Chondrocyte (in vitro differentiated cells): ENCODE measurements at regions not wholly inside any gene's neighbourhood (a gene's known extent, or its start where the extent isn't known, plus 50 kb on each side); places are given as distances from the start of the nearest gene placed in this dataset.

Experiments used
- DNase-seq: peaks from one replicate; pipeline ENCODE4 v3.0.0; 2021; ENCODE audit warnings: mixed read lengths, low spot score
- H3K27ac Mint-ChIP-seq: one replicate; pipeline ENCODE4 v1.8.0; 2021; ENCODE audit warnings: mild to moderate bottlenecking, moderate library complexity, mixed read lengths; ENCODE audit not compliant: unreplicated experiment
- H3K27me3 Mint-ChIP-seq: 2 replicates; pipeline ENCODE4 v1.8.0; 2021; ENCODE audit warnings: low read depth, mixed read lengths
- H3K36me3 Mint-ChIP-seq: 2 replicates; pipeline ENCODE4 v1.8.0; 2021; ENCODE audit warnings: low read depth, mixed read lengths
- H3K4me1 Mint-ChIP-seq: 2 replicates; pipeline ENCODE4 v1.8.0; 2021; ENCODE audit warnings: low read depth, mild to moderate bottlenecking, mixed read lengths
- H3K4me3 Mint-ChIP-seq: one replicate; pipeline ENCODE4 v1.8.0; 2021; ENCODE audit warnings: mild to moderate bottlenecking, moderate library complexity, mixed read lengths; ENCODE audit not compliant: unreplicated experiment
- H3K9me3 Mint-ChIP-seq: 2 replicates; pipeline ENCODE4 v1.8.0; 2021; ENCODE audit warnings: low read depth, mixed read lengths
- TF ChIP-seq, protein P1 (sequence below): fragments of 200-600 bp; sonication (generic); IDR thresholded peaks from 2 replicates; pipeline ENCODE4 v1.5.0; 2021; ENCODE audit warnings: antibody characterized with exemption, mild to moderate bottlenecking, moderate library complexity

DNA sequence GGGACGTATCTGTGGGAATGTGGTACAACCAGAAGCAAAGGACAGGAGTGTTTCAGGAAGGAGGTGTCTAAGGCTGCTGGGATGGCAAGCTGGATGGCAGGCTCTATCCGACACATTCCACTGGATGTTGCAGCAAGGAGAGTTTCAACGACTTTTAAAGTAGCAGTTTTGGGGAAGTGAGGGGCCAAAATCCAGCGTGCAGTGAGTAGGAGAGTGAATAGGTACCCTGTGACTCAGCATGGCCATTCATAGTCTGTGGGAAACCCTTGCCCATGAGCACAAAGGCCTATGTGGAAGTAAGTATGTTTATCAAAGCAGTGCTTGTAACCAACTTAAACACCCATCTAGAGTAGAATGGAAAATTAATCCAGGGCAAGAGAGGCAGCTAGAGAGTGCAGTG is 664.7 kb downstream of the ACTL7B start:
- Mint-ChIP-seq H3K9me3 (peaks cover 2% of the 10 kb centered on the region), H3K4me1 (peaks cover 9% of the 10 kb centered on the region), H3K27me3 (peaks cover 16% of the 10 kb centered on the region), H3K4me3 (no peak overlapping the region), H3K27ac (no peak overlapping the region), H3K36me3 (no peaks in the 10 kb centered on the region)
- TF ChIP-seq, protein P1, sequence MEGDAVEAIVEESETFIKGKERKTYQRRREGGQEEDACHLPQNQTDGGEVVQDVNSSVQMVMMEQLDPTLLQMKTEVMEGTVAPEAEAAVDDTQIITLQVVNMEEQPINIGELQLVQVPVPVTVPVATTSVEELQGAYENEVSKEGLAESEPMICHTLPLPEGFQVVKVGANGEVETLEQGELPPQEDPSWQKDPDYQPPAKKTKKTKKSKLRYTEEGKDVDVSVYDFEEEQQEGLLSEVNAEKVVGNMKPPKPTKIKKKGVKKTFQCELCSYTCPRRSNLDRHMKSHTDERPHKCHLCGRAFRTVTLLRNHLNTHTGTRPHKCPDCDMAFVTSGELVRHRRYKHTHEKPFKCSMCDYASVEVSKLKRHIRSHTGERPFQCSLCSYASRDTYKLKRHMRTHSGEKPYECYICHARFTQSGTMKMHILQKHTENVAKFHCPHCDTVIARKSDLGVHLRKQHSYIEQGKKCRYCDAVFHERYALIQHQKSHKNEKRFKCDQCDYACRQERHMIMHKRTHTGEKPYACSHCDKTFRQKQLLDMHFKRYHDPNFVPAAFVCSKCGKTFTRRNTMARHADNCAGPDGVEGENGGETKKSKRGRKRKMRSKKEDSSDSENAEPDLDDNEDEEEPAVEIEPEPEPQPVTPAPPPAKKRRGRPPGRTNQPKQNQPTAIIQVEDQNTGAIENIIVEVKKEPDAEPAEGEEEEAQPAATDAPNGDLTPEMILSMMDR: no peak
- no peak for DNase-seq

DNA sequence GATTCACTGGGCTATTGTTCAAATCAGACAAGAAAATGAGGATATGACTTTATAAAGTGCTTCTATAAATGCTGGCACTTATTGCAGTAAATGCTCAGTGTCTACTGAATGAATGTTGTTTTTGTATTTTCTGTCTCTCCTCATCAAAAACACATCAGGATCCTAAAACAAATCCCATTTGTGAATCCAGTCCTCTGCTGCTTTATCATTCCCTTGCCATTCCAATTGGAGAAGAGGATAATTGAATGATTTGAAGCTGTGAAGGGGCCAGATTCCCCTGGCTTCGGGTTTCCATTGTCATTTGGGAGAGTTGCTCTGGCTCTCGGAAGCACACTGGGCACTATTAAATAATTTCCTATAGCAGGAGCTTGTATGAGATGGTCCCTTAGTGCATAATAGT is 666.8 kb downstream of the ACTL7B start:
- no peak for DNase-seq
- H3K4me1 Mint-ChIP-seq: peaks cover 17% of the 10 kb centered on the region
- peaks cover 15% of the 10 kb centered on the region for H3K27me3 Mint-ChIP-seq
- peaks cover 2% of the 10 kb centered on the region for H3K9me3 Mint-ChIP-seq
- H3K4me3 Mint-ChIP-seq: no peak overlapping the region
- TF ChIP-seq, protein P1: no peak
- no peak overlapping the region for H3K27ac Mint-ChIP-seq
- no peaks in the 10 kb centered on the region for H3K36me3 Mint-ChIP-seq

DNA sequence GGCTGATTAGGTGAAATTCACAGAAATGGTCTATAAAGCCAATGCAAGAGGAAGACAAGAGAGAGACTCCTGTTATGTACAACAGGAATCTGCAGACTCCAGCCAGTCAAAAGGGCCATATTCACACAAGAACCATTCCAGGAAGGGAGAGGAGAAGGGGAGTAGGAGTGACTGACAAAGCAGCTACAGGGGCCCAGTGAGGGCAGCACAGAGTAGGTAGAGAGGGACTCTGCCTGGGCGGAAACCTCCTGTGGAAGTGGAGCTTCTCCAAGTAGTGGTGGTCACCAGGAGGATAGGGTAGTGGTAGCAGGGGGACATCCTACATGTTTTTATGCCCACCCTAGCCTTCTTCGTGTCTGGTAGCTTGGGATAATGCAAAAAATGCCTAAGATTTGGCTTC is 667.3 kb downstream of the ACTL7B start:
- H3K27ac Mint-ChIP-seq: no peak overlapping the region
- no peaks in the 10 kb centered on the region for H3K36me3 Mint-ChIP-seq

DNA sequence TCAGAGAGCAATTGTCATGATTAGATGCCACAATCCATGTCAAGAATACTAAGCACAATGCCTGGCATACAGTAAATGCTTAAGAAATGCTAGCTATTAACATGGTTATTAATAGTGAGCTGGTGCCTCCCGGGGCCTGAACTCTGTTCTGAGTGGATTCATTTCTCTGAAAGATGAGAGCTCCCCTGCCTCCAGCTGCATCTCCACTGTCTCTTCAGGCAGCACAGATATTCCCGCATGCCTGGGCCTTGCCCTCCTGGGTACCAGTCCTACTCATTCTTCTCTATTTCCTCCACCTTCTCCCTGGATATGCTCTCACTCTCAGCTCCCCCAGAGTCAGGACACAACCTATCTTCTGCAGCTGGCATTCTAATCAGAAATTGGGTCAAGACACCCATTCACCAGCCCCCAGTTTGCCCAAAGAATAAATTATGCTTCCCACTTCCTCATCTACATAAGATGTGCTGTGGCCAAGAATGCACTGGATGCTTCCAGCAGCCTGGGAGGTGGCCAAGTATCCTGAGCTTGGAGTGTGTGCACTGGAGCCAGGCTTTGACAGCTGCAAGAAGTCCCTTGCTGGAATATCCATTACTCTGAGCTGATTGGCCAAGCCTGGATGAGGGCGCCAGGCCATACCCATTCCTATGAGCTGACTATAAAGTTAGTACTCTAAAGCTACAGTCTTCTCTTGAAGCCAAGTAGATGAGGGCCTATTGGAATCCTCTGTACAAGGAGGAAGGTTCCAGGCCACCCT is 669.0 kb downstream of the ACTL7B start:
- Mint-ChIP-seq H3K27ac (no peak overlapping the region), H3K4me3 (no peak overlapping the region), H3K36me3 (no peaks in the 10 kb centered on the region), H3K4me1 (peaks cover 27% of the 10 kb centered on the region), H3K27me3 (peaks cover 2% of the 10 kb centered on the region), H3K9me3 (peaks cover 2% of the 10 kb centered on the region)
- DNase-seq: no peak
- TF ChIP-seq, protein P1: no peak

More for the DNA sequence above, 667.3 kb downstream of the ACTL7B start:
- DNase-seq: no peak
- Mint-ChIP-seq H3K4me3 (no peak overlapping the region), H3K9me3 (peaks cover 2% of the 10 kb centered on the region), H3K27me3 (peaks cover 10% of the 10 kb centered on the region), H3K4me1 (peaks cover 17% of the 10 kb centered on the region)
- TF ChIP-seq, protein P1: no peak

DNA sequence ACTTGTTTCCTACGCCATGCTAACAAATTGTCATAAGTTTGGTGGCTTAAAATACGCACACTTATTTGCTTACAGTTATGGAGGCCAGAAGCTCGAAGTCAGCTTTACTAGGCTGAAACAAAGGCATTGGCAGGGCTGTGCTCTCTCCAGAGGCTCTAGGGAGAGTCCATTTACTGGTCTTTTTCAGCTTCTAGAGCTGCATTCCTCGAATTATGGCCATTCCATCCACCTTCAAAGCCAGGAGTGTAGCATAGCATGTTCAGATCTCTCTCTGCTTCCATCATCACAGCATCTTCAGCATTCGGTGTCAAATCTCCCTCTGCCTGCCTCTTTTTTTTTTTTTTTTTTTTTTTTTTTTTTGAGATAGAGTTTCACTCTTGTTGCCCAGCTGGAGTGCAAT is 670.2 kb downstream of the ACTL7B start:
- Mint-ChIP-seq H3K36me3 (no peaks in the 10 kb centered on the region), H3K4me3 (no peak overlapping the region), H3K4me1 (peaks cover 27% of the 10 kb centered on the region), H3K9me3 (peaks cover 2% of the 10 kb centered on the region), H3K27ac (no peak overlapping the region), H3K27me3 (peaks cover 2% of the 10 kb centered on the region)
- TF ChIP-seq, protein P1: no peak
- DNase-seq: no peak
